ENCODE measurements at regions not wholly inside any gene's neighbourhood (a gene's known extent, or its start where the extent isn't known, plus 50 kb on each side); places are given as distances from the start of the nearest gene placed in this dataset. TPM values are rescaled to one million over a fixed set of nuclear protein-coding genes. Genes with fewer than 3 reads are reported as not detected.

DNA sequence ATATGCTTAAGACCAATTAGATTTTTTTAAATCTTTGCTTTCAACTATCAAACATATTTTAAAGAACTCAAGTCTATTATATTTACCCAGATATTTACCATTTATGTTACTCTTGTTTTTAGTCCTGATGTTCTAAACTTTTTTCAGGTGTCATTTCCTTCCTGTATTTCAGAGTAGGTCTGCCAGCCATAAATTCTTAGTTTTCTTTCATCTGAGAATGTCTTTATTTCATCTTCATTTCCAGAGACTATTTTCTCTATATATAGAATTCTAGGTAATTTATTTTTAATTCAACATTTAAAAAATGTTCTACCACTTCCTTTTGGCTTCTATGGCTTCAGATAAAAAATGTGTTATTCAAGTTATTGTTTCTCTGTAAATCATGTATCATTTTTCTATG lies 218.2 kb upstream of the AMIGO2 start:
- Mint-ChIP-seq H3K27ac (peak overlapping the region; percentile 21), H3K27me3 (ENCODE audit: low read depth) (no peaks in the 10 kb centered on the region), H3K4me3 (no peak overlapping the region), H3K36me3 (ENCODE audit: low read depth) (peaks cover 21% of the 10 kb centered on the region), H3K9me3 (ENCODE audit: insufficient read depth) (no peaks in the 10 kb centered on the region), H3K4me1 (ENCODE audit: low read depth) (peaks cover 52% of the 10 kb centered on the region)
- ChIA-PET POLR2A (interaction anchor here (0.7 to 1.4 kb wide), 5 partner anchors 9 to 82 kb away, joined by 3 to 5 read pairs (median 3); no protein-coding TSS in a partner anchor), CTCF (interaction anchor here (1.1 to 1.8 kb wide), 3 partner anchors 21 to 99 kb away, joined by 3 to 4 read pairs (median 4); no protein-coding TSS in a partner anchor)
- DNase-seq = no peak
- ATAC-seq = no peak

DNA sequence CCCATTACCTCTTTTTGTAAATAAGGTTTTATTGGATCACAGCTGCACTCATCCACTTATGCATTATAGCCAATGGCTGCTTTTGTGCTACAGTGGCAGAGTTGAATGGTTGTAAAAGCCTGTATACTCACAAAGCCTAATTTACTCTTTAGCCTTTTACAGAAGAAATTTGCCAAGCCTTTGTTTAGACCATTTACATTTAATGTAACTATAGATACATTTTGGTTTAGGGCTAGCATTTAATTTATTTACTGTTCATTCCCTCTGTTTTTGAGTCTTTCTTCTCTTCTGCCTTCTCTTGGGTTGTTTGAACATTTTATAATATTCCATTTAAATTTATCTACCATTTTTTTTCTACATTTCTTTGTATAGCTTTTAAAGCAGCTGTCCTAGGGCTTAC lies 217.1 kb upstream of the AMIGO2 start:
- H3K4me1 Mint-ChIP-seq (ENCODE audit: low read depth) = peaks cover 40% of the 10 kb centered on the region
- H3K4me3 Mint-ChIP-seq = no peak overlapping the region
- CTCF ChIA-PET = interaction anchor here (1.8 kb wide), 1 partner anchor 20 kb away, joined by 4 read pairs; no protein-coding TSS in a partner anchor
- POLR2A ChIA-PET = no interaction called here
- ATAC-seq = no peak
- no peak overlapping the region for H3K27ac Mint-ChIP-seq
- H3K9me3 Mint-ChIP-seq (ENCODE audit: insufficient read depth) = no peaks in the 10 kb centered on the region
- H3K27me3 Mint-ChIP-seq (ENCODE audit: low read depth) = no peaks in the 10 kb centered on the region
- DNase-seq = no peak
- peaks cover 21% of the 10 kb centered on the region for H3K36me3 Mint-ChIP-seq (ENCODE audit: low read depth)

DNA sequence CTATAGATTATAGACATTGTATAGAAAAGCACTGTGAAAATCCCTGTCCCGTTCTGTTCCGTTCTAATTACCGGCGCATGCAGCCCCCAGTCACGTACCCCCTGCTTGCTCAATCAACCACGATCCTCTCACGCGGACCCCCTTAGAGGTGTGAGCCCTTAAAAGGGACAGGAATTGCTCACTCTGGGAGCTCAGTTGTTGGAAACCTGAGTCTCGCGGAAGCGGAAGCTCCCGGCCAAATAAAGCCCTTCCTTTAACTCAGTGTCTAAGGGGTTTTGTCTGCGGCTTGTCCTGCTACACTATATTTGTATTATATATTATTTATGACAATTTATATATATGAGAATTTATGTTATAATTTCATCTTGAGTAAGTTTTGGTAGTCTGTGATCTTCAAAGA lies 213.6 kb upstream of the AMIGO2 start:
- H3K4me1 Mint-ChIP-seq (ENCODE audit: low read depth) = peaks cover 21% of the 10 kb centered on the region
- ATAC-seq (no peak), DNase-seq (no peak)
- peaks cover 2% of the 10 kb centered on the region for H3K9me3 Mint-ChIP-seq (ENCODE audit: insufficient read depth)
- no peak overlapping the region for H3K27ac Mint-ChIP-seq
- CTCF ChIA-PET = no interaction called here
- peaks cover 5% of the 10 kb centered on the region for H3K36me3 Mint-ChIP-seq (ENCODE audit: low read depth)
- no peak overlapping the region for H3K4me3 Mint-ChIP-seq
- POLR2A ChIA-PET = no interaction called here
- H3K27me3 Mint-ChIP-seq (ENCODE audit: low read depth) = no peaks in the 10 kb centered on the region

DNA sequence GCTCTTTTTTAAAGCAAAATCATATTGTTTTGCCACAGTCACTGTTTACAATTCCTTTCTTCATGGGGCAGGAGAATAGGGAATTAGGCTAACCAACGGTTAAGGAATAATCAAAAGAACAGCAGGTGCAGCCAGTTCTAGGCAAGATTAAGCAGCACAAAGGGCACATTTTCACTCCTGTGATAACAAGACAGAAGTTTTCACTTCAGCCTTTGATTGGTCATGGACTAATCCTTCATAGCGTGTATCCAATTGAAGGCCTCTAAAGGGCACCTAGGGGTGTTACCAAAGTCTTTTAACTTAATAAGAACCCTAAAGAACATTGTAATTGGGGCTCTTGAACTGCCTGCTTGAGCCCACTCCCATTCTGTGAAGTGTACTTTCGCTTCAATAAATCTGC lies 206.9 kb upstream of the AMIGO2 start:
- ATAC-seq = no peak

More for the DNA sequence above, 206.9 kb upstream of the AMIGO2 start:
- CTCF ChIA-PET = no interaction called here
- Mint-ChIP-seq H3K9me3 (ENCODE audit: insufficient read depth) (peaks cover 5% of the 10 kb centered on the region), H3K36me3 (ENCODE audit: low read depth) (peaks cover 7% of the 10 kb centered on the region), H3K27ac (no peak overlapping the region), H3K27me3 (ENCODE audit: low read depth) (no peaks in the 10 kb centered on the region), H3K4me3 (no peak overlapping the region), H3K4me1 (ENCODE audit: low read depth) (peaks cover 5% of the 10 kb centered on the region)
- POLR2A ChIA-PET = no interaction called here
- DNase-seq = no peak

Small RNA genes in the stretch of these regions (microRNA-seq; reads per million reads assigned to microRNA genes)
- gene MIR4494 = not detected
